H1 (cell line): ENCODE measurements at regions not wholly inside any gene's neighbourhood (a gene's known extent, or its start where the extent isn't known, plus 50 kb on each side); places are given as distances from the start of the nearest gene placed in this dataset.

ENCODE experiments used
- POLR2AphosphoS5 ChIP-seq: IDR thresholded peaks from 2 replicates; pipeline ENCODE4 v1.6.1; 2011; ENCODE audit warnings: low read depth, low read length
- RFX5 ChIP-seq: IDR thresholded peaks from 2 replicates; pipeline ENCODE4 v1.6.1; 2011; ENCODE audit warnings: low read depth, low read length, improper control_type of control experiment, borderline replicate concordance
- SIX5 ChIP-seq: IDR thresholded peaks from 2 replicates; pipeline ENCODE4 v1.6.1; 2011; ENCODE audit warnings: mild to moderate bottlenecking, low read depth, low read length
- TF ChIP-seq, protein P1 (sequence below), 3 experiments: IDR thresholded peaks; 1 replicate in 2 of 3; 2 replicates in 1 of 3; pipeline versions ENCODE4 v1.5.1 to v1.6.1; 2011; ENCODE audit warnings: low read length in 3 of 3, mild to moderate bottlenecking in 3 of 3, inconsistent platforms in 2 of 3, low read depth in 1 of 3, moderate library complexity in 1 of 3; ENCODE audit not compliant: insufficient read depth in 1 of 3; ENCODE audit errors: control extremely low read depth in 1 of 3

DNA sequence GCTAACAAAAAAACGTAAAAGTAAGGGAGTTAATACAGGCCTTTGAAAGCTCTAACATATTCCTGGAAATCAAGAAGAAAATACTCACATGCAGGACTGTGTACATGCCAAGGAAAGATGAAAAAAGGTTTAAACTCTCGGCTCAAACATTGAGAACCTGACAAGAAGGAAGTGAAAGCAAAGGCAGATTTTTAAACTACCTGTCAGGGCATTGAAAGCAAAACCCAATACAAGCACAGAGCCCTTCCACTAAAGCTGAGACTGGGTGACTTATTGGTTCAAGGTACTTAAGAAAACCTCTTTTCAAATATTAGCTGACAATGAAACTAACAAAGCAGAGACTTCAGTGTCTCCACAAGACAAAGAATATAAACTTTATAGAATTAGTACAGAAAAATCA, 313.0 kb upstream of the GRID2 start:
- TF ChIP-seq POLR2AphosphoS5 (no peak), RFX5 (no peak), SIX5 (no peak)
- TF ChIP-seq, protein P1, sequence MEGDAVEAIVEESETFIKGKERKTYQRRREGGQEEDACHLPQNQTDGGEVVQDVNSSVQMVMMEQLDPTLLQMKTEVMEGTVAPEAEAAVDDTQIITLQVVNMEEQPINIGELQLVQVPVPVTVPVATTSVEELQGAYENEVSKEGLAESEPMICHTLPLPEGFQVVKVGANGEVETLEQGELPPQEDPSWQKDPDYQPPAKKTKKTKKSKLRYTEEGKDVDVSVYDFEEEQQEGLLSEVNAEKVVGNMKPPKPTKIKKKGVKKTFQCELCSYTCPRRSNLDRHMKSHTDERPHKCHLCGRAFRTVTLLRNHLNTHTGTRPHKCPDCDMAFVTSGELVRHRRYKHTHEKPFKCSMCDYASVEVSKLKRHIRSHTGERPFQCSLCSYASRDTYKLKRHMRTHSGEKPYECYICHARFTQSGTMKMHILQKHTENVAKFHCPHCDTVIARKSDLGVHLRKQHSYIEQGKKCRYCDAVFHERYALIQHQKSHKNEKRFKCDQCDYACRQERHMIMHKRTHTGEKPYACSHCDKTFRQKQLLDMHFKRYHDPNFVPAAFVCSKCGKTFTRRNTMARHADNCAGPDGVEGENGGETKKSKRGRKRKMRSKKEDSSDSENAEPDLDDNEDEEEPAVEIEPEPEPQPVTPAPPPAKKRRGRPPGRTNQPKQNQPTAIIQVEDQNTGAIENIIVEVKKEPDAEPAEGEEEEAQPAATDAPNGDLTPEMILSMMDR (IDR thresholded peaks at IDR 0.05; ENCODE audit: control extremely low read depth in 1 of 3, insufficient read depth in 1 of 3, low read depth in 1 of 3, low read length in 3 of 3) = no peak
